ENCODE measurements at regions not wholly inside any gene's neighbourhood (a gene's known extent, or its start where the extent isn't known, plus 50 kb on each side); places are given as distances from the start of the nearest gene placed in this dataset.

DNA sequence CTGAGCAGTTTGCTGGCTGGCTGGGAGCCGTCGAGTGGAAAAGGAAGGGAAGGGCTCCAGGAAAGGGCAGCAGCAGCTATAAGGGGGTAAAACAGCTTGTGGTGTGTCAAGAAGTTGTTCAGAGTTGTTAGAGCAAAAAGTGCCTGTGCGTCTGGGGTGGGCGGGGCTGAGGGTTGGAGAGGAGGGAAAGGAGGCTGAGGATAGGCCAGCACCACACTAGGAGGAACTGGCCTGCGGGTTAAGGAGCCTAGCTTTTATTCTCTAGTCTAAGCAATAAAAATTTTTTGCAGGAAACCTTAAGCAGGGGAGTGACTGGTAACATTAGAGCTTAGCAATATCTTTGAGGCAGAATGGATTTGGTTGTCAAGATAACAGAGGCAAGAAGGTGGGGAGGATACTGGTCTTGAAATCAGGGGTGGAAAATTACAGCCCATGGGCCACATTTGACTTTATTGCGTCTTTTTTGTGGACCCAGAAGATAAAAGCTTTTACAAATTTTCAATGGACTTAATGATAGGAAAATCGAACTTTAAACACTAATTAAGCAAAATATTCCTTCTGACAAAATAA is 134.5 kb upstream of the AADACL2 start:
- no peak for TF ChIP-seq CTCF (IDR thresholded peaks at IDR 0.05)
- no peak for TF ChIP-seq REST (IDR thresholded peaks at IDR 0.05; ENCODE audit: insufficient read depth in 1 of 2, low read depth in 2 of 2, low read length in 1 of 2)
- TF ChIP-seq SIN3A (IDR thresholded peaks at IDR 0.05; ENCODE audit: borderline replicate concordance, insufficient read depth, low read depth, low read length): no peak
